ENCODE measurements at regions not wholly inside any gene's neighbourhood (a gene's known extent, or its start where the extent isn't known, plus 50 kb on each side); places are given as distances from the start of the nearest gene placed in this dataset.

DNA sequence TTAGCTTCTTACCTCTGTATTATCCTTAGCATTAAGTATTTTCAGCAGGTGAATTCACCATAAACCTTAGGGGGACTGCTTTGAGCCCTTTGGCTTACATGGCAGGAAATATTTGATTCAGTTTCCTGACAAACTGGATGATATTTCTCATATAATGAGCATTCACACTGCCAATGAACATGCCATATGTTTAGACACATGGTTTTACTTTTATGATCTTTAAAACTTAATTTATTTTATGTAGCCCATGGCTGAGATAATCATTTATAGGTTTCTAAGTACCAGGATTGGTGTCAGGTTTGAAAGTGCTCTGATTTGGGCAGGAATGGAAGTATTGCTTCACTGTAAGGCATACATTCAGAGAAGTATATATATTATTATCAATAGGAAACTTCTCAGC is 319.1 kb downstream of the ZPLD1 start:
- no peak for DNase-seq

DNA sequence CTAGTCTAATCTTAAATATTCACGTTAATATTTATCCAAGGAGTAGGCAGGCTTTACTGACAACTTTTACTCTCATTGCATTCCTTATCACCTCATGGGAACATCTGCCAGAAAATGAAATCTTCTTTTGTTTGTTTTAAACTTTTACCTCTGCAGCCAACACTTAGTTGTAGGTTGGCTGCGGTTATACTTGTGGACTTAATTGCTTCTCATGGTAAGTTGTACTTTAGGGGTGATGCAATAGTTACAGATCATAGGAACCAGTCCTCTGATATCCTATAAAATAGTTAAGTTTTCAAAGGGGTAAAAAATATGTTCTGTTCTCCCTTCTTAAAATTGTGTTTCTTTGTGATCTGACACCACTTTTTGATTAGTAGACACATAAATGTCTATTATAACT is 321.9 kb downstream of the ZPLD1 start:
- DNase-seq: no peak

DNA sequence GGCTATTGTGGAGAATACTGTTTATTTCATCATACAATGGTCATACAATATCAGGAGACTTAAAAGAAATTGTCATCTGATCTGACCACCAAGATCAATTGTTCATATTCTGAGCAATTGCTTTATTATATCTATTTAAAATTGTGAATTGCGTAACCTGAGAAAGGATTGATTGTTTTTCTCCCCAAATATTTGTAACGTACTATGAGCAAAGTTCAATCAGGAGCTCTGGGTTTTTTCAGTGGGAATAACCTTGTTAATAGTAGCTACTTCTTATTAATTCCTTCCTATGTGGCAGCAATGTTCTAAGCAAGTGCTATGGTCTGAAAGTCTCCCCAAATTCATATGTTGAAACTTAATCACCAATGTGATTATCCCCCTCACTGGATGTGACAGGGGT is 323.1 kb downstream of the ZPLD1 start:
- no peak for DNase-seq

DNA sequence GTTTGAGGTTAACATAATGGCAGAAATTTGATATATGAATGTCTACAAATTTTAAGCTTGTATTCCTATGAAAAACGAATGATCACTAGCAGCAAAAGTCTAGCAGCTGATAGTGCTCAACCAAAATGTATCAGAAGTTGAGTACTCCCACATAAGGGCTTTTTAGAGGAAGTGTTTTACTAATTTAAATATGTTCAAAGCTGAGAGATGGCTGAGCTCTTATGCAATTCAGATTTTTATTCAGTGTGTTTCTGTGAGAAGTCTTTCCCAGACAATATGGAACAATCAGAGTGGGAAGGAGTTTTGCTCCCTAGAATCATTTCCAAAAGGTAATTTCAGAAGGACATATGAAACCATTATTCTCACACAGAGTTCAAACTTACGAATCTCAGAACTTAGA is 327.0 kb downstream of the ZPLD1 start:
- no peak for DNase-seq

DNA sequence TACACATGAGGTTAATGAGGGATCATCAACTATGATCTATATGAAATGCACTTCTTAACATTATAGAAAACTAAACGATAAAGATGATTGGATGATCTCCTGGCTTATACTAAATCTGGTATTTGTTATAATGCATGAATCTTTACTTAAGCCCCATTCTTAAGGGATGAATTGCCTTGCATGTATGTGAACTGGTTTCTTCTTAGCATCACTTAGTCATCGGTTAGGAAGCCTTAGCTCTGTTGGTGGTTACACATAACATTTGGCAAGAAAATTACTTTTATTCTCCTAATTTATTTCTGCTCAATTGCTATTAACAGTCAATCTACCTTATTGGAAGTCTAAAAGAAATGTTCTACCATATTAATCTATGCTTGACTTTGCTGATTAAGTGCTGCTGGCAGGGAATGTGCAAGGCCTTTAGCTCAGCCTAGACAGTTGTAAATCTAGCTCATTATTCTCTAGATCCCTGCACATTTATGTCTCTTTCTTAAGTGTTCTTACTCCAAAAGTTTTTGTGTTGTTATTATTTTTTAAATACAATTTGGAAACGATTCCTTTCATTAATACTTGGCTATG is 356.0 kb downstream of the ZPLD1 start:
- DNase-seq: no peak

DNA sequence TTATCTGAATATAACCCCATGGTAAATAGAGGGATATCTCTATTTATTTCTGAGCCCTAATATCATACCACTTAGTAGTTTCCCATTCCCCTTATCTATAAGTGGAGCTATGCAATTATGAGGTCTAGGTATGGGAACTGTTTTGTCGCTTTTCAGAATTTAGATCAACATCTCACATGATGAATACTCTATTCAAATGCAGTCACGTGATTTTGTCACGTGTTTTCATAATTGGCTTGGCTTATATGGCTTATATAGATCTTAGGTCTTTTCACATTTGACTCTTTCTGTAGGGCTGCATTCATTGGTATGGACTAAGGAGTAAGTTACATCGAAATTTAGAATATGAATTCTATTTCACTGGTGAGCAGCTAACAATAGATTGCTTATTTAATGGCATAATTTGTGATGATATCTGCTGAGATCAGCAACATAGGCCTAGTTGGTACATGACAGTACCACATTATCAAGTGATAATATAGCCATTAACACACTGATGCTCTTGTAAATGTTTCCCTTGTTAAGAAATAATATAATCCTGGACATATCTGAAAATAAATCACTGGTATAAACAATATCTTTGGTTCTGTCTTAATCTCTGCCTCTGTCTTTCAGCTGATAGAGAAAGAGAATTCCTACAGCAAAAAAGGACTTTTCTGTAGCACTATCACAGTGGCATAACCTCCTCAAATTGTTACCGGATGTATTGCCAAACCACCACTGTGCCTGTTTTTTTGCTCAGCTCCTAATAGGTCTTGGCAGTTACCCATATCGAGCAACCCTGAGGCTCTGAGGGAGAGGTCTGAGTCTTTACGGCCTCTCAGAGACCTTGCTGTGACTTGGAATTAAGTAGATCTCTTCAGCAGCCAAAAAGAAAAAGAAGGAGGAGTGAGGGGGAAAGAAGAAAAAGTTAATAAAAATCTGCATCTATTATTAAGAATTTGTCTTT is 357.1 kb downstream of the ZPLD1 start:
- DNase-seq: no peak

DNA sequence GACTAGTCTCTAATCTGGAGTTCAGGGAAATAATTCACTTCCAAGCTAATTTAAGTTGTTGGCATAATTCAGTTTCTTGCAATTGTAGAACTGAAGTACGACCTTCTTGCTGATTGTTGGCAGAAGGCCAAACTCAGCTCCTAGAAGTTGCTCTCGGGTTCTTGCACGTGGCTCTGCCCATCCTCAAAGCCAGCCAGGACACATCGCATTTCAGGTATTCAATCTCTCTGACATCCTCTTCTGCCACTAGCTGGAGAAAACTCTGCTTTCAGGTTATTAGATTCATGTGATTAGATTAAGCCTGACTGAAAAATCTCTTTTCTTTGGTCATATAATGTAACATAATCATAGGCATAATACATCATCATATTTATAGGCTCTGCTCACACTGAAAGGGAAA is 362.0 kb downstream of the ZPLD1 start:
- no peak for DNase-seq

DNA sequence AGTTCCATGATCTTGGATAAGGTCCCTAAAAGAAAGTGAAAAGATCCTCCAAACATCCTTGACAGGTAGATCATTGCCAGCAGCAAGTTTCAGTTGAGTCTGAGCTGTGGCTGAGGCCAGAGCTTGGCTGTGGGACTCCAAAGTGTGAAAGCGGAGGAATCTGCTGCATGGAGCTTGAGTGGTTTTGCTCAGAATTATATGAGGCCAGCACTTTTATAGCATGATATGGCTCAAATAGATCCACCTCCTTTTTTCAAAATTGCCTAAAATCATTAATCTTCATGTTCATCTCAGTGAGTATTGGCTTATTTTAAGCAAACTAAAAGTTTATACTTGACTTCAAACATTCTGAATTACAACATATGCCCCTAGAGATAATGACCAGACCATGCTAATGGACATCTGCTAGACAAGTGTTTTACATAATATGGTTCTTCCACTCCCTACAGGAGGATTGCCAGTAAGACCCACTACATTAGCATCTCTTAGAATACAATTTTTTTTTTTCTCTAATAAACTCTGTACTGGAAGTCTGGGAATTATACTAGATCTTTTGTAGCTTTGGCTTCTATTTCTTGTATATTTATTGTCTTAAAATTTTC is 368.1 kb downstream of the ZPLD1 start:
- DNase-seq: no peak

DNA sequence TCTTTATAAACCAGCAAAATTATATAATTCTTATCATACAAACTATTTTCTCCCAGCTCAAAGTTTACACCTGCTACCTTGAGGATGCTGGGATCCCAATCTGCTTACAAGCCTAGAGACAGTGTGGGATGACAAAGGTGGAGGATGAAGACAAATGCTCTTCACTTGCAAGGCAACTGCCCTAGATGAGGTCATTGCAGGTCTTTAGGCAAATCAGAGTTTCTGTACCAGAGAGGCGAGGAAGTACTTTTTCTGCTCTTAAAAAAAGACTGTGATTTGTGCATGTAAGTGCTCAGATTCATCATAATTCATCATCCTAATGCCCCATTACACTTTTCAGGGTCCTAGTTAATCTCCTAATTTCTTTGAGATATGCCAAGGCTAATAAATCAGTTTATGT is 376.1 kb downstream of the ZPLD1 start:
- no peak for DNase-seq

DNA sequence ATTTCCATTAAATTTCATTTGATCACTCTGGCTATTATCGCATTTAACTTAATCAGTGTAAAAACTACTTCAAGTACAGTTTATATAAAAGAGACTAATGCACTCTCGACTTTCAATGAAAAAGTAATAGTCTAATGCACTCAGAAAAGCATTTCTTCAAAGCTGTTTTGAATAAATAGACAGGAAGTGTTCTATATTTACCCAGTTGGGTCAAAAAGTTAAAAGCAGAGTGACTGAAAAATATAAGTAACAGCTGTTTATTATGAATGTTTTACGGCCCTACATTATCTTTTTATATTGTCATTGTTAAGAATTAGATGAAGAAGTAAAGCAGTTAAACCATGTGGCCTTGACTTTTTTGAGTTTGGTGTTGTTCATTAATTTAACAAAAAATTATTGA is 391.8 kb downstream of the ZPLD1 start:
- DNase-seq: no peak

DNA sequence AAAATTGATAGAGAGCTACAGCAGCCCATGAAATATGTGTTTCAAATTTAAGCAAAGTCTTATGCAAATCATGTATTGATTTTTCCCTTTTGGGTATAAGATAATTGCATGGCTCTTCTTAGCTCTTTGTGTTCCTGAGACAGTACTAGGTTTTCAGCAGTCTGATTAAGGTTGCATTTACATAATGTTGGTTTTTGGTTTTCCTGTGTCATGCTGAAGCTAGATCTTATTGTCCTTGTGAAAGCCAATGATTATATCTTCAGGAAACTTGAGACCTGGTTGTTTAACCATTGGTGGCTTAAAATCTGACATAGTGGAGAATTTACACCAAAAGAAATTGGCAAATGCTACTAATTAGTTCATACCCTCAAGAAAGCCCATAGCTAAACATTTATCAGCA is 392.6 kb downstream of the ZPLD1 start:
- no peak for DNase-seq

DNA sequence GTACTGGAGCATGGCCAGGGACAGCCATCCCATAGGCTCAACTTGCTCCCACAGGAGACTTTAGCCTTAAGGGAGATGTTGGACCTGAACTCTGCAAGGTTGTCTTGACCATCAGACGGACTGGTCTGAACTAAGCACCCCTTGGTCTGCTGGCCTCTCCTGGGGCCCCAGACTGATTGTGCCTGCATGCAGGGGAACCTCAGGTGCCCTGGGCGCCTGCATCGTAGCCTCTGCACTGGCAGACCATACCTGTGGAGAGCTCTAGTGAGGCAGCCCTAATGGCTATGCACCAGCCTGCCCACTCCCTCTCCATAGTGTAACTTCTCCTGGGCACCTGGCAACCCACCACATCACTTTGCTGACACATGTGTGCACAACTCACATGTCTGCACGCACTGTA is 395.6 kb downstream of the ZPLD1 start:
- DNase-seq: no peak

DNA sequence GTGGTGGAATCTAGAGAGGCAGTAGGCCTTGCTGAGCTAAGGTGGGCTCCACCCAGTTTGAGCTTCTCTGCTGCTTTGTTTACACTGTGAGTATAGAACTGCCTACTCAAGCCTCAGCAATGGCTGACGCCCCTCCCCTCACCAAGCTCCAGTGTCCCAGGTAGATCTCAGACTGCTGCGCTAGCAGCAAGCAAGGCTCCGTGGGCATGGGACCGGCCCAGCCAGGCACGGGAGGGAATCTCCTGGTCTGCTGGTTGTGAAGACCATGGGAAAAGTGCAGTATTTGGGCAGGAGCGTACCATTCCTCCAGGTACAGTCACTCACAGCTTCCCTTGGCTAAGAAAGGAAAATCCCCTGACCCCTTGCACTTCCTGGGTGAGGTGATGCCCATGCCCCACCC is 407.1 kb downstream of the ZPLD1 start:
- no peak for DNase-seq

DNA sequence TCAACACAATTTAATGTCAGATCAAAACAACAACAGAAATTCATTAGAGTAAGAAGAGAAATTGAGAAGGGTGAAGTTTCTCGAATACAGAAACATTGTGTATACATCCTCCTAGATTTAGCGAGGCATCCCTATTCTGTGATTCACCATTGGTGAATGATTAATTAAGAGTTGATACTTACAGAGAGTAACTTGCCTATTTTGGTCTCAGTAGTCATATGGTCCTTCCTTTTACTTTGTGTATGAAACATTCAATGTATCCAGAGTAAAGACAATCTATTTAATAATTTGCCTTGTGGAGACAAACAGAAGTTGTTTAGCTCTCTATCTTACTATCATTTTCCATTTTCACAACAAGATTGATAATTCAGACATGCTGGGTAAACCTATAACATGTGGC is 432.0 kb downstream of the ZPLD1 start:
- DNase-seq: no peak

DNA sequence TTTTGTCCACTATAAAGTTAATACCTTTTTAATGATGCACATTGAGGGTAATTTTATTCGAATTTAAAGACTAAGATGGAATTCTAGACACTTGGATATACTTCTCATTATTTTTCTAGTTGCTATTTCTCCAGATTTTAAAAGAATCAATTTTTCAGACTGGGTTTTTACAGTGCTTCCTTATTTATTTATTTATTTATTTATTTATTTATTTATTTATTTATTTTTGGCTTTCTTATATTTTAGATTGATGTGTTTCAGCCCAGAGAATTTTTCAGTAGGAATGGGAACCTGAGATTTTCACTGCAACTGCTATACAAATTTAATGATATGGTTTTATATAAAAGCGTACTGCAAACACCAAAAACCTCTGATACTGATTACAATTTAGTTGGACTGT is 448.7 kb downstream of the ZPLD1 start:
- DNase-seq: no peak

DNA sequence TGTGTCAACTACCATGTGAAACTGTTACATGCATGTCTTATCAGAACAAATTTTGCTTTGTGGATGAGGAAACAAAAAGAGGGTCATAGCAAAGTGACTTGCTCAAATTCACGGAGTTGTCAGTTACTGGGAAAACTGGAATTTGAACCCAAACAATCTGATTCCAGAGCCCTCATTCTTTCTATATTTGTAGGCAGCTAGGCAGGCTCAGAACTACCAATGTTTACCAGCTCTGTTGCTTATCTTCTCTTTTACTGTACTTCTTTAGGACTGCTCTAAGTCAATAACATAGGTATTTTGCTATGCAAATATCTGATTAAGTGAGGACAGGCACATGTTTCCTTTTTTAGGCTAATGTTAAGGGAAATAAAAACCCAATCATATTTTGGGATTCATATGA is 450.5 kb downstream of the ZPLD1 start:
- DNase-seq: no peak

DNA sequence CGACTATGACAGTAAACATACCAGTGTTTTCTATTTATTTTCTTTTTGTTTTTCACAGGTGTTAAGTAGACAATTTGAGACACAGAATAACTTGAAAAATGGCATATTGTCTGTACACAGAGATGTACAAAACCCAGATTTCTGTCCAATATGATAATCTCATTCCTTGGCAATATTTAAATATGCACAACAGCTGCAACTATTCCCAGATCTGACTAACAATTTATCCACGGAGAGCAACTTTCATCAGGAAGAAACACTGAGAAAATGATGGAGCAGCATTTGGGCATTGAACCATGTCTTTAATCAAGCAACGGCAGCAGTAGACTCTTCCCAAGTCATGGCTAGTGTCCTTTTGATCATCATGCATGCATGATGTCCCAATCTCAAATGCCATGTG is 452.6 kb downstream of the ZPLD1 start:
- no peak for DNase-seq

DNA sequence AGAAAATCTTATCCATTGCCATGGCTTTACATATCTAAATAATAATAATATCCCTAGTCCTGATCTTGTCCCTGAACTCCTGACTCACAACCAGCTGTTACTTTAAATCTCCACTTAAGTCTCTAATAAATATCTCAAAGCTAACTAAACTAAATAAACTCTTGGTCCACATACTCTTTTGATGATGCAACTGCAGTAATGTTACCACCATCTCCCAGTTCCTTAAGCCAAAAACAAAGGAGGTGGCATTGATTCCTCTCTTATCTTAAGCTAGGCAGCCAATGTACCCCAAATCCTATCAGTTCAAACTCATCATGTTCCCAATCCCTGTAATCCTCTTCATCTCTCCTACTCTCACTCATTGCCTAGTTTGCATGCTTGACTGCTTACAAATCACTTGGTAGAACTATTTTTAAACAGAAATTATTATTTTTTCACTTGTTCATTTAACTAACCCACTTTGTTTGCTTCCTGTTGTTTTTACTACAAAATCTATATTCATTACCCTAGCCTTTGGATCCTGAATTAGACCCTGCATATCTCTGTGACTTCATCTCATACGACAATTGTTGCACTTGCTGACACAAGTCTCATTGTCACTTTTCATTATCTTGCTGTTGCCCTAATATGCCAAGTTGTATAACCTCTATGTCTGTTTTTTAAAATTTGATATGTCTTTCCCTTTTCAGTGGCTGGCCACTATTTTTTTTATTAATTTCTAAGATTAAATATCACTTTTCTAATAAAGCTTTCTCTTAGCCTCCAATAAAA is 462.2 kb downstream of the ZPLD1 start:
- DNase-seq: no peak

DNA sequence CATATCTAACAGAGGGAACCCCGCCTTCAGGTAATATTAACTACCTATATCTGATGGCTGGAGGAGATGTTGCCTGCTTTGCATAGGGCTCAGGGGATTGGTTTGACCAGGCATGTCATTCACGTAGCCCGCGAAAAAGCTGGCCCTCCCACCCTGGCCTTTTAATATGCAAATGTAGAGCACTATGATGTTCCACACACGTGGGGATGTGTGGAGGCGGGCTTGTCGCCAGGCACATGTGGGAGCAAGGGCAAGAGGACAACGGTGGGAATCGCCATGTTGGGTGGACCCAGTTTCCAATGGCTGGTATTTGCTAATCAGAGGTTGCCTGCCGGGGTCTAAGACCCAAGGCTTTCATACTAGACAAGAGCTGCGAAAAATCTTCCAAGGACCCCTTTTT is 469.8 kb downstream of the ZPLD1 start:
- DNase-seq: no peak

DNA sequence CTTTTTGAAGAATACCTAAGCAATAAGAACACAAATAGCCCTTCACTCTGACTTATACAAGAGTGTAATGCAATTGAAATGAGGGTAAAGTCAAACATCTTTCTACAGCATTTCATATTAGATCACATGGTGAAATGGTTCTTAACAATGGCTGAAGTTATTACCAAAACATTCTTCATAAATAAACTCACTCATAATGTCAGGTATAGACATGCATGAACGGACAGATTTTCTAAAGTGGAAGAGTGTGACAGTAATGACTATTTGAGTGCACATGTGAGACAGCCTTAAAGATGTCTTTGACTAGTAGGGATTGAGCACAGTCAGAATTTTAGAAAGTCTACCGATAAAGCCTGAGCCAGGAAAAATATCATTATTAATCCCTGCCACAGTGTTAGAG is 471.0 kb downstream of the ZPLD1 start:
- DNase-seq: no peak

DNA sequence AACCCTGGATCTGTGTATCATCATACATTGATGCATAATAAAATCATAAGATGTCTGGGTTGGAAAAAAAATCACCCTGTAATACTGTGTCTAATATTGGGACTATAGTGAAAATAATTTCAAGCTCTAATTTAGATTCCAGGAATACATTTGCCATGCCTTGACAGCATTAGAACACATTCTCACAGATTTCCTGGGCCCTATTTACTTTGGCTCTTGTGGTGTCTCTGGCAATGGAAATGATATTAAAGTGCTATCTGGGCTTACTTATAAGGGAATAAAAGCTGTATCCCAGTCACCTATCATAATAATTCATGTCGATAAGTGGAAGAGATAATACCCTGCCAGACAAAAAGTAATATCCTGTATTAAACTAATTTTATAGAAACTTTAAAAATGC is 472.0 kb downstream of the ZPLD1 start:
- DNase-seq: no peak

DNA sequence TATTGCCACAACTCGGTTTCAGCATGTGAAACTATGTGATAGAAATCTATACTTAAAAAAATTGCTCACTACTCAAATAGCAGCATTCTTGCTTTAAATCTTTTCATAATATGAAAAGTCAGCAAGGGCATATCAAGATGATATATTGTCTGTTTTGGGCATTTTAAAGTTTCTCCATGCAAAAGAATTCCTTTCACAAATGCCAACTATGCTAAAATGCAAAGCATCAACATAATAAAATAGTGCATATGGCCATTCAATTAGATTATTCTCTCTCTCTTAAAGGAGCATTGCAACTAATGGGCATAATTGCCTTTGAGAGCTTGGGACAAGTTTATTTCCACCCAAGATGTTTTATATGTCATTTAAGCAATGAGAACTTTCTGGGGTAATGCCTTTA is 475.1 kb downstream of the ZPLD1 start:
- DNase-seq: no peak

DNA sequence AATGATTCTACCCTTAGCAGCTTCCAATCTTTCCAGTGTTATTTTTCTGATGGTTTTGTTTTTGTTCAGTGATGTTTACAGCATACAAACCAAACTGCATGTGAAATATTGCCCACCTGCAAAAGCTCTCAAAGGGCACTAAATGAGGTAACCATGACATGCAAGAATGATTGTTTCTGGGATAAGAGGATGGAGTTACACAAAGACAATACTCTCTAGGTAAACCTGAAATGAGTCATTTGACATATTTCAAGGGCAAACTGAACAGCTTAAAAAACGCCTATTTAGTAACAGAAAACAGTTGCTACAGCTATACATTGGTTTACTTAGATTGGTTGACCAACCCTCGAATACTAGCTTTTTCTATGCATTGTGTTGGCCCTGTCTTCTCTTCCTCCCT is 481.7 kb downstream of the ZPLD1 start:
- DNase-seq: no peak

DNA sequence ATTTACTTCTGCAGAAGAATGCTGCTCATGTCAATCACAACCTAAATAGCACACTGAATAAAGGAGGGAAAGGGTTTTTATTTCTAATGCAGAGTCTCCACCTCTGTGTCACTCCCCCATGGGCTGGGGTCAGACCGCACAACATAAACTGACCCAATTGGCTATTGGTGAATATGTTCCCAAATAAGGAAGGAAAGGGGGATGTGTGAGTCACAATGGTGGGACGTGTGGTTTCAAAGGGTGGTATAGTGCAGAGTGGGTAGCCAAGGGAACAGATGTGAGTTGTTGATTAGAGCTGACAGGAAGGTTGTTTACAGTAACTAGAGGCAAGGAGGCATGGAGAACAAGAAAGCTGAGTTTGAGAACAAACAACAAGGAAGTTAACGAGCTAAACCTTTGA is 491.8 kb downstream of the ZPLD1 start:
- no peak for DNase-seq
